ENCODE measurements at regions not wholly inside any gene's neighbourhood (a gene's known extent, or its start where the extent isn't known, plus 50 kb on each side); places are given as distances from the start of the nearest gene placed in this dataset.

GRCh38 chr20:56158489-56158888 is 90.0 kb upstream of the MC3R start:
- TF ChIP-seq EP300 (IDR thresholded peaks at IDR 0.05) = no peak
- TF ChIP-seq POLR2A (IDR thresholded peaks at IDR 0.05) = no peak
- no peak for TF ChIP-seq CTCF (IDR thresholded peaks at IDR 0.05)
- 31 to 38% methylated on average over 1 of the region's 1 CpG for WGBS, 2 donors

GRCh38 chr20:56160956-56161355 is 87.6 kb upstream of the MC3R start:
- H3K4me1 ChIP-seq = peaks cover 0 to 12% (median 0%) of the 10 kb centered on the region in 4 donors
- TF ChIP-seq CTCF (IDR thresholded peaks at IDR 0.05) (no peak), POLR2A (IDR thresholded peaks at IDR 0.05) (no peak), EP300 (IDR thresholded peaks at IDR 0.05) (no peak)
- H3K27ac ChIP-seq = no peak overlapping the region
- no peaks in the 10 kb centered on the region for H3K9me3 ChIP-seq
- H3K36me3 ChIP-seq = no peaks in the 10 kb centered on the region
- 60 to 64% methylated on average over 5 to 6 of the region's 6 CpGs for WGBS, 2 donors
- no peak for DNase-seq (ENCODE audit: low spot score in 2 of 2)
- no peaks in the 10 kb centered on the region for H3K27me3 ChIP-seq
- H3K4me3 ChIP-seq = no peak overlapping the region

More at GRCh38 chr20:56158489-56158888, 90.0 kb upstream of the MC3R start:
- no peaks in the 10 kb centered on the region for H3K36me3 ChIP-seq
- peak overlapping the region in 1 of 4 donors; percentile 10 for H3K27ac ChIP-seq
- H3K9me3 ChIP-seq = no peaks in the 10 kb centered on the region
- DNase-seq (ENCODE audit: low spot score in 2 of 2) = no peak
- H3K27me3 ChIP-seq = no peaks in the 10 kb centered on the region
- no peak overlapping the region for H3K4me3 ChIP-seq
- H3K4me1 ChIP-seq = peaks cover 0 to 12% (median 0%) of the 10 kb centered on the region in 4 donors

GRCh38 chr20:56163806-56164205 is 84.7 kb upstream of the MC3R start:
- H3K27ac ChIP-seq = no peak overlapping the region
- WGBS, 2 donors = 65 to 72% methylated on average over 6 of the region's 6 CpGs
- DNase-seq (ENCODE audit: low spot score in 2 of 2) = no peak

GRCh38 chr20:56166781-56167465 is 81.6 kb upstream of the MC3R start:
- Histone ChIP-seq H3K36me3 (no peaks in the 10 kb centered on the region), H3K9me3 (no peaks in the 10 kb centered on the region), H3K27me3 (no peaks in the 10 kb centered on the region), H3K27ac (no peak overlapping the region), H3K4me3 (no peak overlapping the region), H3K4me1 (no peaks in the 10 kb centered on the region)
- DNase-seq (ENCODE audit: low spot score in 2 of 2) = no peak
- TF ChIP-seq EP300 (IDR thresholded peaks at IDR 0.05) = no peak
- WGBS, 2 donors = 95% methylated on average over 15 of the region's 15 CpGs

More at GRCh38 chr20:56163806-56164205, 84.7 kb upstream of the MC3R start:
- Histone ChIP-seq H3K36me3 (no peaks in the 10 kb centered on the region), H3K9me3 (no peaks in the 10 kb centered on the region), H3K27me3 (no peaks in the 10 kb centered on the region), H3K4me3 (no peak overlapping the region), H3K4me1 (no peaks in the 10 kb centered on the region)
- no peak for TF ChIP-seq EP300 (IDR thresholded peaks at IDR 0.05)
- no peak for TF ChIP-seq CTCF (IDR thresholded peaks at IDR 0.05)
- TF ChIP-seq POLR2A (IDR thresholded peaks at IDR 0.05) = no peak

GRCh38 chr20:56171087-56172012 is 77.2 kb upstream of the MC3R start:
- no peak for DNase-seq (ENCODE audit: low spot score in 2 of 2)
- H3K4me1 ChIP-seq = no peaks in the 10 kb centered on the region
- H3K9me3 ChIP-seq = no peaks in the 10 kb centered on the region
- H3K36me3 ChIP-seq = no peaks in the 10 kb centered on the region
- no peak overlapping the region for H3K4me3 ChIP-seq
- H3K27ac ChIP-seq = no peak overlapping the region
- H3K27me3 ChIP-seq = no peaks in the 10 kb centered on the region
- WGBS, 2 donors = 69% methylated on average over 6 of the region's 6 CpGs
- TF ChIP-seq EP300 (IDR thresholded peaks at IDR 0.05) (no peak), POLR2A (IDR thresholded peaks at IDR 0.05) (no peak), CTCF (IDR thresholded peaks at IDR 0.05) (peak; percentile 7 to 56 (median 38))
